CD4-positive, alpha-beta T cell (primary cell): ENCODE measurements at regions not wholly inside any gene's neighbourhood (a gene's known extent, or its start where the extent isn't known, plus 50 kb on each side); places are given as distances from the start of the nearest gene placed in this dataset.

Source experiments
- ATAC-seq: fragments of 200-7000 bp; cut with Tn5 transposase; one replicate; pipeline ENCODE4 v1.10.0; 2022; ENCODE audit warnings: mild to moderate bottlenecking; ENCODE audit not compliant: poor library complexity
- CTCF ChIA-PET: fragments of 350-600 bp; sonication (Branson Sonifier 250); formaldehyde crosslinking; loops from one replicate; lab custom pipeline; 2021; ENCODE audit warnings: antibody characterized with exemption, inconsistent platforms; lab: Charles Lee
- POLR2A ChIA-PET: fragments of 350-600 bp; sonication (Branson Sonifier 250); formaldehyde crosslinking; loops from one replicate; lab custom pipeline; 2021; ENCODE audit warnings: antibody characterized with exemption, inconsistent platforms; lab: Charles Lee
- DNase-seq, 14 experiments: peaks; one replicate each; pipeline ENCODE4 v3.0.0-alpha.2; 2013 to 2020; ENCODE audit warnings: mixed read lengths in 2 of 14
- H3K27ac ChIP-seq, 2 donors: one replicate each; pipeline versions ENCODE4 v1.5.1 to v1.7.0; 2013; ENCODE audit warnings: low read length in 2 of 2, low read depth in 1 of 2, mild to moderate bottlenecking in 1 of 2
- H3K27me3 ChIP-seq, 2 experiments: 1 replicate in 1 of 2; 2 replicates in 1 of 2; pipeline versions ENCODE4 v1.6.1 to v1.7.0; 2013; ENCODE audit warnings: low read length in 2 of 2, control low read depth in 1 of 2, mild to moderate bottlenecking in 1 of 2, moderate library complexity in 1 of 2; ENCODE audit not compliant: insufficient read depth in 2 of 2, control insufficient read depth in 1 of 2
- H3K36me3 ChIP-seq: one replicate; pipeline ENCODE4 v1.6.1; 2013; ENCODE audit warnings: low read length, control low read depth; ENCODE audit not compliant: insufficient read depth
- H3K4me1 ChIP-seq: one replicate; pipeline ENCODE4 v1.6.1; 2013; ENCODE audit warnings: low read length, control low read depth; ENCODE audit not compliant: insufficient read depth
- H3K4me3 ChIP-seq: one replicate; pipeline ENCODE4 v1.5.1; 2013; ENCODE audit warnings: mild to moderate bottlenecking, low read length, moderate library complexity
- H3K9me3 ChIP-seq, 2 experiments: 1 replicate in 1 of 2; 2 replicates in 1 of 2; pipeline versions ENCODE4 v1.6.1 to v1.7.0; 2013; ENCODE audit warnings: low read length in 2 of 2, mild to moderate bottlenecking in 2 of 2, control low read depth in 1 of 2, moderate library complexity in 1 of 2; ENCODE audit not compliant: control insufficient read depth in 1 of 2, insufficient read depth in 1 of 2
- H3K27ac Mint-ChIP-seq: one replicate; pipeline ENCODE4 v1.8.0; 2020; ENCODE audit warnings: mixed read lengths
- H3K27me3 Mint-ChIP-seq: one replicate; pipeline ENCODE4 v1.8.0; 2021; ENCODE audit warnings: mixed read lengths
- H3K36me3 Mint-ChIP-seq: one replicate; pipeline ENCODE4 v1.8.0; 2021; ENCODE audit warnings: low read depth, mixed read lengths
- H3K4me1 Mint-ChIP-seq: one replicate; pipeline ENCODE4 v1.8.0; 2021; ENCODE audit warnings: low read depth, mixed read lengths
- H3K4me3 Mint-ChIP-seq: one replicate; pipeline ENCODE4 v1.8.0; 2020; ENCODE audit warnings: mild to moderate bottlenecking, mixed read lengths
- H3K9me3 Mint-ChIP-seq: one replicate; pipeline ENCODE4 v1.8.0; 2020; ENCODE audit warnings: mixed read lengths
- intact Hi-C, 2 experiments: fragments of 100-400 bp; cut with DNase I in 1 of 2; cut with micrococcal nuclease in 1 of 2; formaldehyde crosslinking; loops; one replicate each; pipeline versions ENCODE4 v1.15.1 to v1.9.0; 2023 to 2025; cut with DNase I, micrococcal nuclease
- TF ChIP-seq, protein P1 (sequence below): fragments of 200-600 bp; IDR thresholded peaks from one replicate; pipeline ENCODE4 v1.8.0; 2022; ENCODE audit warnings: antibody characterized with exemption, mild to moderate bottlenecking

DNA sequence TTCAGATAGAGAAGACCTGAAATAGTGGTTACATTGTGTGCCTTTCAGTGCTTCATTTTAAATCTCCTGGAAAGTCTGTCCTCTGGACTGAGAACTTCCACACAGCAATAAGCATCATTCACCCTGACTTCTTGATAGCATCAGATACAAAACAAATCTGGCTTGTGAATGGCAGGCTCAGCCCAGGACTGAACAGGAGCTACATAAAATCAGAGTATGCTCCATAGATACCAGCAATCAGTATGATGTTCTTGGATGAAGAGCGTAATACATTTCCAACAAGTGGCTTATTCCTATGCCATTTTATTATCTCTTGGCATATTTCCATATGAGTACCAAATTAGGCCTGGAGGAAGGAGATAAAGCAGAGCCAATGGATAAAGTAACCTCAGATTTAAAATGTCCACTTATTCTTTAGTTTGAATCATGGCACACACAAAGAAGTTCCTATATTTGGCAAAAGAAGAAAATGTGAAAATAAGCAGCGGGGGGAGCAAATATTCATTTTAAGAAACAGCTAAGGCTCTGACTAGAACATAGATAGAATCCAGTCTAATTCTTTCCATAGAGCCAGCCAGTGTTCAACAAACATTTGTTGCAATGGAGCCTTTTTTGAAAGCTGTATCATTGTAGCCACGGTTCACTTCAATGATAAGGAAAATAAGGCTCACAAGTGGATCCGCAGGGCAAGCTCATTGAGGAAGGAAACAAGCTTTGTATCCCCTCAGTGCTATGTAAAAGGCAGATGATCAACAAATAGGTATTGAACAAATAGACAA is 230.8 kb upstream of the CHAC2 start:
- ChIA-PET POLR2A (no interaction called here), CTCF (interaction anchor here (0.5 kb wide), 1 partner anchor 590 kb away, joined by 3 read pairs; no protein-coding TSS in a partner anchor)
- Histone ChIP-seq H3K27me3 (no peaks in the 10 kb centered on the region), H3K9me3 (peaks cover 0 to 5% of the 10 kb centered on the region in 2 experiments), H3K4me3 (no peak overlapping the region), H3K27ac (no peak overlapping the region), H3K4me1 (no peaks in the 10 kb centered on the region), H3K36me3 (no peaks in the 10 kb centered on the region)
- no peaks in the 10 kb centered on the region for H3K36me3 Mint-ChIP-seq
- H3K4me3 Mint-ChIP-seq, result no peak overlapping the region
- TF ChIP-seq, protein P1, sequence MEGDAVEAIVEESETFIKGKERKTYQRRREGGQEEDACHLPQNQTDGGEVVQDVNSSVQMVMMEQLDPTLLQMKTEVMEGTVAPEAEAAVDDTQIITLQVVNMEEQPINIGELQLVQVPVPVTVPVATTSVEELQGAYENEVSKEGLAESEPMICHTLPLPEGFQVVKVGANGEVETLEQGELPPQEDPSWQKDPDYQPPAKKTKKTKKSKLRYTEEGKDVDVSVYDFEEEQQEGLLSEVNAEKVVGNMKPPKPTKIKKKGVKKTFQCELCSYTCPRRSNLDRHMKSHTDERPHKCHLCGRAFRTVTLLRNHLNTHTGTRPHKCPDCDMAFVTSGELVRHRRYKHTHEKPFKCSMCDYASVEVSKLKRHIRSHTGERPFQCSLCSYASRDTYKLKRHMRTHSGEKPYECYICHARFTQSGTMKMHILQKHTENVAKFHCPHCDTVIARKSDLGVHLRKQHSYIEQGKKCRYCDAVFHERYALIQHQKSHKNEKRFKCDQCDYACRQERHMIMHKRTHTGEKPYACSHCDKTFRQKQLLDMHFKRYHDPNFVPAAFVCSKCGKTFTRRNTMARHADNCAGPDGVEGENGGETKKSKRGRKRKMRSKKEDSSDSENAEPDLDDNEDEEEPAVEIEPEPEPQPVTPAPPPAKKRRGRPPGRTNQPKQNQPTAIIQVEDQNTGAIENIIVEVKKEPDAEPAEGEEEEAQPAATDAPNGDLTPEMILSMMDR, result no peak
- H3K27ac Mint-ChIP-seq, result no peak overlapping the region
- ATAC-seq (no peak), DNase-seq (no peak)
- intact Hi-C loops, result no loop called here
- H3K4me1 Mint-ChIP-seq, result no peaks in the 10 kb centered on the region
- peaks cover 9% of the 10 kb centered on the region for H3K9me3 Mint-ChIP-seq
- peaks cover 8% of the 10 kb centered on the region for H3K27me3 Mint-ChIP-seq

DNA sequence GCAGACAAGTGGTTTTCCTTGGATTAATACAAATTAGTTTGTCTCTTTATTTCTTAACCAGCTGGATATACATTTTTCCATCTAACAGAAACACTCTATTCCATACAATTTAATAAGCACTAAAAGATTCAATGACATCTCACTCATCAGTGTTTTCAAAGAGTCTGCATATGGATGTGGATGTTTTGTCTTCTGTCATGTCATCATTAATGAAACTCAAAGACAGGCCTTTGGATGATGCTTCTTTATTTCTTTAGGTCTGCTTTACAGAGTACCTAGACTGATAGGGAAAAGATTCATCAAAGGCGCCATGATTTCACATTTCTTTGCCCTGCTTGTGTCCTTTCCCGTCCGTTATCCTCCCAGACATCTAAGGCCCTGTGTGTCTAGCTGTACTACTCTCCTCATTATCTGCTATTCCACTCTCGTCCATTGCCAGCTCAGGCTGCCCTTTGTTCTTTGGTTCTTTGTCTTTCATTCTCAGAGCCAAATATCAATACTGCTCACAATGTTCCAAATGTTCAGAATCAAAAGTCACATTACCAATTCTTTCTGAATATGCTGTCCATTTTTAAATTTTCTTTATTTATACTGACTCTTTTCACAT is 232.3 kb upstream of the CHAC2 start:
- H3K36me3 ChIP-seq, result no peaks in the 10 kb centered on the region
- Mint-ChIP-seq H3K4me1 (no peaks in the 10 kb centered on the region), H3K36me3 (no peaks in the 10 kb centered on the region), H3K9me3 (peaks cover 6% of the 10 kb centered on the region), H3K27me3 (peaks cover 8% of the 10 kb centered on the region), H3K4me3 (no peak overlapping the region), H3K27ac (no peak overlapping the region)
- no peaks in the 10 kb centered on the region for H3K4me1 ChIP-seq
- H3K4me3 ChIP-seq, result no peak overlapping the region
- no peaks in the 10 kb centered on the region for H3K27me3 ChIP-seq
- no peak overlapping the region for H3K27ac ChIP-seq
- DNase-seq (no peak), ATAC-seq (no peak)
- CTCF ChIA-PET, result no interaction called here
- POLR2A ChIA-PET, result no interaction called here
- TF ChIP-seq, protein P1, result no peak
- intact Hi-C loops, result no loop called here
- peaks cover 0 to 5% of the 10 kb centered on the region in 2 experiments for H3K9me3 ChIP-seq

DNA sequence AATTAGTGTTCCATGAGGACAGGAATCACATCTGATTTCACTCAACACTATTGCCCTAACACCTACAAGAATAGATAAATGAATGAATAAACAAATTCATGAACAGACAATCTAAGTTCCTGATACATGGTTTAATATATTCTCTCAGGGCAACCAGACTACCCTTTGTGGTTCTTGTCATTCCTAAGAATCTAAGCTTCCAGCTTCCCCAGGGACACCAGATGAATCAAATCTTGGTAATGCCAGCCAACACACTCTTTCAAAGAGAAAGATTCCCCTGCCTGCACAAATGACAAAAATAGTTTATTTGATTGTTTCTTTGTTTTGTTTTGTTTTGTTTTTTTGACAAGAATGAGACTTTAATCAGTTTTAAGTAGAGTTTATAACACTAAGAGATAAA is 237.5 kb upstream of the CHAC2 start:
- no peaks in the 10 kb centered on the region for H3K4me1 Mint-ChIP-seq
- CTCF ChIA-PET, result no interaction called here
- ATAC-seq (no peak), DNase-seq (no peak)
- no peaks in the 10 kb centered on the region for H3K27me3 Mint-ChIP-seq
- H3K36me3 Mint-ChIP-seq, result no peaks in the 10 kb centered on the region
- TF ChIP-seq, protein P1, result no peak
- no peak overlapping the region for H3K4me3 Mint-ChIP-seq
- Histone ChIP-seq H3K4me1 (no peaks in the 10 kb centered on the region), H3K27ac (no peak overlapping the region), H3K9me3 (peaks cover 0 to 11% of the 10 kb centered on the region in 2 experiments), H3K36me3 (no peaks in the 10 kb centered on the region), H3K4me3 (no peak overlapping the region), H3K27me3 (no peaks in the 10 kb centered on the region)
- POLR2A ChIA-PET, result no interaction called here
- no peak overlapping the region for H3K27ac Mint-ChIP-seq
- H3K9me3 Mint-ChIP-seq, result peaks cover 10% of the 10 kb centered on the region
- intact Hi-C loops, result no loop called here
